Prostate gland (tissue), 2 donors: ENCODE measurements at regions not wholly inside any gene's neighbourhood (a gene's known extent, or its start where the extent isn't known, plus 50 kb on each side); places are given as distances from the start of the nearest gene placed in this dataset.

Source experiments
- DNase-seq: peaks from one replicate; pipeline ENCODE4 v3.0.0-alpha.2; 2019; ENCODE audit warnings: low spot score
- H3K27ac ChIP-seq, 2 donors: fragments of 200-600 bp; sonication (generic); 2 replicates each; pipeline ENCODE4 v1.5.1; 2017 to 2019
- H3K27me3 ChIP-seq: fragments of 200-600 bp; sonication (generic); replicated peaks from 2 replicates; pipeline ENCODE4 v1.5.1; 2019; ENCODE audit not compliant: insufficient read depth
- H3K36me3 ChIP-seq, 2 donors: fragments of 200-600 bp; sonication (generic); 1 replicate in 1 of 2; 2 replicates in 1 of 2; pipeline versions ENCODE4 v1.5.1 to v1.8.1; 2017 to 2019
- H3K4me1 ChIP-seq: fragments of 200-600 bp; sonication (generic); replicated peaks from 2 replicates; pipeline ENCODE4 v1.5.1; 2019
- H3K4me3 ChIP-seq, 2 donors: fragments of 200-600 bp; sonication (generic); 2 replicates each; pipeline ENCODE4 v1.5.1; 2017 to 2019
- H3K9me3 ChIP-seq: fragments of 200-600 bp; sonication (generic); 2 replicates; pipeline ENCODE4 v1.5.1; 2017
- CTCF ChIP-seq, 4 experiments: fragments of 200-600 bp in 2 of 4; fragments of 450-650 bp in 2 of 4; sonication (generic) in 2 of 4; IDR thresholded peaks; 1 replicate in 3 of 4; 2 replicates in 1 of 4; pipeline ENCODE4 v1.5.1; 2016 to 2019; ENCODE audit warnings: antibody characterized with exemption in 4 of 4, mild to moderate bottlenecking in 2 of 4, moderate library complexity in 2 of 4
- POLR2A ChIP-seq: fragments of 450-650 bp; IDR thresholded peaks from one replicate; pipeline ENCODE4 v1.6.1; 2016; ENCODE audit warnings: antibody characterized with exemption, mild to moderate bottlenecking
- POLR2AphosphoS5 ChIP-seq: sonication (generic); formaldehyde crosslinking; IDR thresholded peaks from one replicate; pipeline ENCODE4 v1.6.1; 2017; ENCODE audit warnings: antibody characterized with exemption
- WGBS: methylation state at CpG from one replicate; pipeline ENCODE4 v1.1.5; 2018; 5-methylcytosine and 5-hydroxymethylcytosine counted together
- intact Hi-C: fragments of 100-400 bp; cut with DNase I; formaldehyde crosslinking; loops from one replicate; pipeline ENCODE4 v1.14.2; 2022

DNA sequence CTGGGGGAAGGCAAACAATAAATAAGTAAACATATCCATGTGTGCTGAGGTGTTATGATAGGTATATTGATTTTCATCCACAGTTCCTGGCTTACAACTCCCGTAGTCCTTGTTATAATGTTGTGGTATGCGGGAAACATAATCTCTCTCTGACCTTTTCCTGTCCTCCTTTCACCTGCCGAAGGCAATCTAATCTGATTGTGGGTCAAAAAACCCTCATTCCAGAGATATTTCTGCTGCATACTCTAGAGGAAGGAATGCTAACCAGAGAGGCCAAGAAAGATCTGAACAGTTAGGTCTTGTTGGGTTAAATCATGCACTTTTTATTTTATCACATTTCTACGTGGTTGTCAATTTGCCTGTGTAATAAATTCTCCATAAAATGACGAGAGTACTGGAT, 383.6 kb upstream of the SEMA6D start:
- no peaks in the 10 kb centered on the region for H3K27me3 ChIP-seq
- H3K9me3 ChIP-seq, result no peaks in the 10 kb centered on the region
- no peaks in the 10 kb centered on the region for H3K4me1 ChIP-seq
- TF ChIP-seq POLR2A, result no peak
- TF ChIP-seq POLR2AphosphoS5, result no peak
- H3K27ac ChIP-seq, result no peak overlapping the region
- H3K4me3 ChIP-seq, result no peak overlapping the region
- no peaks in the 10 kb centered on the region for H3K36me3 ChIP-seq
- no peak for DNase-seq
- WGBS, result 85% methylated on average over 5 of the region's 5 CpGs
- intact Hi-C loops, result loop anchor here (5.0 kb wide), 1 partner anchor 74 kb away; no protein-coding TSS in a partner anchor

DNA sequence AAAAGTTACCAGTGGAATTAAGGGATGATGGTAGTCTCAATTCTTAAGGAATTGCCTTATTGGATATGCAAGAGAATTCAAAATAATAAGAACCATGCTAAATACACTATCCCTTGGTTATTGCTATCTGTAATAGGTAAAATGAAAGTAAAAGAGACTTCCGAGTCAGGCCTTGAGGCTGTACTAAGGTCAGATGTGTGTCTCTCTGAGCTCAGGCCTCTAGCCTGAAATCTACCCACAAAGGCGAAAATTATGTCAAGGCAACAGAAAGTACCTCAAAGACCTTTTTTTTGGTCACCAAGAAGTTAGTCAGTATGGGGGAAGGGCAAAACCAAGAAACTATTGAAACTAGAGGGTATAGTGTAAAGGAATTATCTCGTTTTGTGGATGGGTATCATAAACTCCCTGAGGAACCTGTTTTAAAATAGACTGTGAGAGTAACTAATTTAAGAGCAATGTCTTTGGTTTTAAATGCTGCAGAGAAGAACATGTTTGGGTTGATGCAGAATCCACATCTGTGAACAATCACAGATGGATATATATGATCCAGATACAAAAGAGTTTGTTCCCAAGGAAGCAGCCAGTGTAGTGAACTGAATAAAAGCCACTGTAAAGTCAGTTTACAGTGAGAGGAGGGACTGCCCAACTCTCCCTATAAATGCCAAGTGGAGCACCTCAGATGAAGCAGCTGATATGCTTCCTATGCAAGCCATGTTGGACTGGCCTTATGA, 382.3 kb upstream of the SEMA6D start:
- Histone ChIP-seq H3K4me3 (no peak overlapping the region), H3K27ac (no peak overlapping the region), H3K27me3 (no peaks in the 10 kb centered on the region), H3K36me3 (no peaks in the 10 kb centered on the region), H3K9me3 (no peaks in the 10 kb centered on the region), H3K4me1 (no peaks in the 10 kb centered on the region)
- 97% methylated on average over 3 of the region's 3 CpGs for WGBS
- intact Hi-C loops, result loop anchor here (5.0 kb wide), 1 partner anchor 72 kb away; no protein-coding TSS in a partner anchor
- TF ChIP-seq POLR2A, result no peak
- no peak for TF ChIP-seq CTCF (IDR thresholded peaks at IDR 0.05)
- no peak for DNase-seq

GRCh38 chr15:47337106-47337505, 380.2 kb upstream of the SEMA6D start:
- WGBS, result 75% methylated on average over 2 of the region's 2 CpGs
- intact Hi-C loops, result no loop called here
- no peak for TF ChIP-seq POLR2AphosphoS5

DNA sequence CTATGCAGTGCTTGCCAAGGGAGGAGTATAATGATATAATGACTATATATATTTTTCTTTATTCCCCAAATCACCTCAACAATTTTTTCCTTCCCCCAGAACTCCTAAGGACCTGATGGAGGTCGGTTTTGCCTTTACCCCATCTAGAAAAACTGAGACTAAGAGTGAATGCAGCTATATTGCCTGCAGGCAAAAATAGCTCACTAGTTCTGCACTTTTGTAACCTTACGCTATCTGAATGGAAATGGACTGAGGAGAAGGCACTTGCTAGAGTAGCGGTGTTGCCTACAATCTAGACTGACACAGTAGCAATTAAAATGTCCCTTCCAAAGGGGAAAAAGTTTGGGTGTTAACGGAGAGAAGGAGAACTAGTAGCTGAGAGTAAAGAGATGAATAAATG, 379.5 kb upstream of the SEMA6D start:
- DNase-seq, result no peak
- no peaks in the 10 kb centered on the region for H3K27me3 ChIP-seq
- no peak for TF ChIP-seq CTCF (IDR thresholded peaks at IDR 0.05)
- no peak for TF ChIP-seq POLR2A
- TF ChIP-seq POLR2AphosphoS5, result no peak
- no peaks in the 10 kb centered on the region for H3K4me1 ChIP-seq
- no peak overlapping the region for H3K4me3 ChIP-seq
- no peaks in the 10 kb centered on the region for H3K9me3 ChIP-seq
- H3K27ac ChIP-seq, result no peak overlapping the region
- 88% methylated on average over 4 of the region's 4 CpGs for WGBS
- no peaks in the 10 kb centered on the region for H3K36me3 ChIP-seq
- intact Hi-C loops, result no loop called here

More at GRCh38 chr15:47337106-47337505, 380.2 kb upstream of the SEMA6D start:
- Histone ChIP-seq H3K27ac (no peak overlapping the region), H3K4me3 (no peak overlapping the region), H3K4me1 (no peaks in the 10 kb centered on the region), H3K36me3 (no peaks in the 10 kb centered on the region), H3K9me3 (no peaks in the 10 kb centered on the region), H3K27me3 (no peaks in the 10 kb centered on the region)
- DNase-seq, result no peak

DNA sequence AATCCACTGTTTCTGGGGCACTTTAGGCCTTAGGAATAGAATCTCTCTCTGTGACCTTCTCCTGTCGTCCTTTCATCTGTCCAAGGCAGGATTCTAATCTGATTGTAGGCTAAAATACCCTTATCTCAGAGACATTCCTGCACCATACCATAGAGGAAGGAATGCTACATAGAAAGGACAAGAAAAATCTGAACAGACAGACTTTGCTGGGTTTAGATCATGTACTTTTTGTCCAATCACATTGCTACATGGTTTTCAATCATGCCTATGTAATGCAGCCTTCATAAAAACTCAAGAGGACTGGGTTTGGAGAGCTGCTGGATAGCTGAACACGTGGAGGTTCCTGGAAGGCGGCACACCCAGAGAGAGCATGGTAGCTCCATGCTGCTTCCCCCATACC, 378.5 kb upstream of the SEMA6D start:
- no peak for DNase-seq
- Histone ChIP-seq H3K9me3 (no peaks in the 10 kb centered on the region), H3K27ac (no peak overlapping the region), H3K36me3 (no peaks in the 10 kb centered on the region), H3K4me3 (no peak overlapping the region), H3K27me3 (no peaks in the 10 kb centered on the region), H3K4me1 (no peaks in the 10 kb centered on the region)
- TF ChIP-seq POLR2A (no peak), POLR2AphosphoS5 (no peak), CTCF (IDR thresholded peaks at IDR 0.05) (no peak)
- WGBS, result 96% methylated on average over 3 of the region's 3 CpGs
- intact Hi-C loops, result no loop called here
